H1 (cell line): ENCODE measurements at regions not wholly inside any gene's neighbourhood (a gene's known extent, or its start where the extent isn't known, plus 50 kb on each side); places are given as distances from the start of the nearest gene placed in this dataset.

Experiments used
- CBX5 ChIP-seq: fragments of 300-800, 300-1000 bp; sonication (generic); IDR thresholded peaks from 2 replicates; pipeline ENCODE4 v1.7.1; 2016; ENCODE audit warnings: antibody characterized with exemption, low read length, low read depth
- EGR1 ChIP-seq: IDR thresholded peaks from 2 replicates; pipeline ENCODE4 v1.6.1; 2011; ENCODE audit warnings: low read depth, low read length, borderline replicate concordance
- EP300 ChIP-seq, 2 experiments: IDR thresholded peaks; 1 replicate in 1 of 2; 2 replicates in 1 of 2; pipeline ENCODE4 v1.6.1; 2011 to 2012; ENCODE audit warnings: low read depth in 2 of 2, low read length in 2 of 2, mild to moderate bottlenecking in 2 of 2, borderline replicate concordance in 1 of 2, inconsistent platforms in 1 of 2, moderate library complexity in 1 of 2
- JUN ChIP-seq: IDR thresholded peaks from 2 replicates; pipeline ENCODE4 v1.6.1; 2011; ENCODE audit warnings: low read depth, mild to moderate bottlenecking, improper control_type of control experiment, low read length
- POLR2A ChIP-seq, 2 experiments: IDR thresholded peaks; 1 replicate in 1 of 2; 2 replicates in 1 of 2; pipeline ENCODE4 v1.6.1; 2011; ENCODE audit warnings: low read depth in 2 of 2, low read length in 2 of 2, mild to moderate bottlenecking in 2 of 2; ENCODE audit errors: control extremely low read depth in 1 of 2
- POLR2AphosphoS5 ChIP-seq: IDR thresholded peaks from 2 replicates; pipeline ENCODE4 v1.6.1; 2011; ENCODE audit warnings: low read depth, low read length
- RFX5 ChIP-seq: IDR thresholded peaks from 2 replicates; pipeline ENCODE4 v1.6.1; 2011; ENCODE audit warnings: low read depth, low read length, improper control_type of control experiment, borderline replicate concordance
- SIX5 ChIP-seq: IDR thresholded peaks from 2 replicates; pipeline ENCODE4 v1.6.1; 2011; ENCODE audit warnings: mild to moderate bottlenecking, low read depth, low read length
- SP2 ChIP-seq: IDR thresholded peaks from 2 replicates; pipeline ENCODE4 v1.6.1; 2012; ENCODE audit warnings: mild to moderate bottlenecking, low read length, inconsistent platforms
- YY1 ChIP-seq: IDR thresholded peaks from 2 replicates; pipeline ENCODE4 v1.6.1; 2011; ENCODE audit warnings: low read depth, mild to moderate bottlenecking, low read length
- ZNF274 ChIP-seq: IDR thresholded peaks from 2 replicates; pipeline ENCODE4 v1.7.0; 2012; ENCODE audit warnings: low read length, borderline replicate concordance; ENCODE audit errors: extremely low read depth
- TF ChIP-seq, protein P1 (sequence below), 3 experiments: IDR thresholded peaks; 1 replicate in 2 of 3; 2 replicates in 1 of 3; pipeline versions ENCODE4 v1.5.1 to v1.6.1; 2011; ENCODE audit warnings: low read length in 3 of 3, mild to moderate bottlenecking in 3 of 3, inconsistent platforms in 2 of 3, low read depth in 1 of 3, moderate library complexity in 1 of 3; ENCODE audit not compliant: insufficient read depth in 1 of 3; ENCODE audit errors: control extremely low read depth in 1 of 3
- TF ChIP-seq, protein P2 (sequence below): IDR thresholded peaks from 2 replicates; pipeline ENCODE4 v1.6.1; 2011; ENCODE audit warnings: low read length, improper control_type of control experiment
- TF ChIP-seq, protein P3 (sequence below): IDR thresholded peaks from 2 replicates; pipeline ENCODE4 v1.6.1; 2012; ENCODE audit warnings: inconsistent platforms

DNA sequence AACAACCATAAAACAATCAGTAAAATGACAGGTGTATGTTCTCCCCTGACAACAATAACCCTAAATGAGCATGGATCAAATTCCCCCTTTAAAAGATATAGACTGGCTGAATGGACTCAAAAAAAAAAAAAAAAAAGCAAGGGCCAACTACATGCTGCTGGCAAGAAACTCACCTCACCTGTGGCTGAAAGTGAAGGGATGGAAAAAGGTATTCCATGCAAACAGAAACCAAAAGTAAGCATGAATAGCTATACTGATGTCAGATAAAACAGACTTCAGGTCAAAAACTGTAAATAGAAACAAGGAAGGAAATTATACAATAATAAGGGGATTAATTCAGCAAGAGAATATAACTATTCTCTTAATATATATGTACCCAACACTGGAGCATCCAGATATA, 54.2 kb upstream of the SSBP2 start:
- TF ChIP-seq SP2 (no peak), POLR2A (IDR thresholded peaks at IDR 0.05; ENCODE audit: control extremely low read depth in 1 of 2, low read depth in 2 of 2, low read length in 2 of 2) (no peak), POLR2AphosphoS5 (no peak), EP300 (IDR thresholded peaks at IDR 0.05; ENCODE audit: borderline replicate concordance in 1 of 2, low read depth in 2 of 2, low read length in 2 of 2) (no peak), ZNF274 (no peak), YY1 (no peak), RFX5 (no peak), CBX5 (no peak), SIX5 (no peak), JUN (no peak), EGR1 (no peak)
- TF ChIP-seq, protein P1, sequence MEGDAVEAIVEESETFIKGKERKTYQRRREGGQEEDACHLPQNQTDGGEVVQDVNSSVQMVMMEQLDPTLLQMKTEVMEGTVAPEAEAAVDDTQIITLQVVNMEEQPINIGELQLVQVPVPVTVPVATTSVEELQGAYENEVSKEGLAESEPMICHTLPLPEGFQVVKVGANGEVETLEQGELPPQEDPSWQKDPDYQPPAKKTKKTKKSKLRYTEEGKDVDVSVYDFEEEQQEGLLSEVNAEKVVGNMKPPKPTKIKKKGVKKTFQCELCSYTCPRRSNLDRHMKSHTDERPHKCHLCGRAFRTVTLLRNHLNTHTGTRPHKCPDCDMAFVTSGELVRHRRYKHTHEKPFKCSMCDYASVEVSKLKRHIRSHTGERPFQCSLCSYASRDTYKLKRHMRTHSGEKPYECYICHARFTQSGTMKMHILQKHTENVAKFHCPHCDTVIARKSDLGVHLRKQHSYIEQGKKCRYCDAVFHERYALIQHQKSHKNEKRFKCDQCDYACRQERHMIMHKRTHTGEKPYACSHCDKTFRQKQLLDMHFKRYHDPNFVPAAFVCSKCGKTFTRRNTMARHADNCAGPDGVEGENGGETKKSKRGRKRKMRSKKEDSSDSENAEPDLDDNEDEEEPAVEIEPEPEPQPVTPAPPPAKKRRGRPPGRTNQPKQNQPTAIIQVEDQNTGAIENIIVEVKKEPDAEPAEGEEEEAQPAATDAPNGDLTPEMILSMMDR (IDR thresholded peaks at IDR 0.05; ENCODE audit: control extremely low read depth in 1 of 3, insufficient read depth in 1 of 3, low read depth in 1 of 3, low read length in 3 of 3), result no peak
- TF ChIP-seq, protein P2, sequence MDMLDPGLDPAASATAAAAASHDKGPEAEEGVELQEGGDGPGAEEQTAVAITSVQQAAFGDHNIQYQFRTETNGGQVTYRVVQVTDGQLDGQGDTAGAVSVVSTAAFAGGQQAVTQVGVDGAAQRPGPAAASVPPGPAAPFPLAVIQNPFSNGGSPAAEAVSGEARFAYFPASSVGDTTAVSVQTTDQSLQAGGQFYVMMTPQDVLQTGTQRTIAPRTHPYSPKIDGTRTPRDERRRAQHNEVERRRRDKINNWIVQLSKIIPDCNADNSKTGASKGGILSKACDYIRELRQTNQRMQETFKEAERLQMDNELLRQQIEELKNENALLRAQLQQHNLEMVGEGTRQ, result no peak
- TF ChIP-seq, protein P3, sequence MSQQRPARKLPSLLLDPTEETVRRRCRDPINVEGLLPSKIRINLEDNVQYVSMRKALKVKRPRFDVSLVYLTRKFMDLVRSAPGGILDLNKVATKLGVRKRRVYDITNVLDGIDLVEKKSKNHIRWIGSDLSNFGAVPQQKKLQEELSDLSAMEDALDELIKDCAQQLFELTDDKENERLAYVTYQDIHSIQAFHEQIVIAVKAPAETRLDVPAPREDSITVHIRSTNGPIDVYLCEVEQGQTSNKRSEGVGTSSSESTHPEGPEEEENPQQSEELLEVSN, result no peak
